Spleen (tissue), 7 donors: ENCODE measurements at regions not wholly inside any gene's neighbourhood (a gene's known extent, or its start where the extent isn't known, plus 50 kb on each side); places are given as distances from the start of the nearest gene placed in this dataset.
"Not testable (repeated sequence)": the region's sequence is repeated elsewhere in the genome, so short reads cannot be mapped to it uniquely, and the experiment has no call there.

Source experiments
- CTCF ChIP-seq, 11 experiments: fragments of 200-600 bp in 7 of 11; fragments of 450-650 bp in 4 of 11; sonication (generic) in 4 of 11; IDR thresholded peaks in 8 of 11; conservative IDR thresholded peaks in 3 of 11; 1 replicate in 7 of 11; 2 replicates in 4 of 11; pipeline versions ENCODE4 v1.4.0 to v1.8.0; 2016 to 2021; ENCODE audit warnings: antibody characterized with exemption in 11 of 11, inconsistent platforms in 4 of 11, mild to moderate bottlenecking in 1 of 11
- POLR2A ChIP-seq, 3 donors: fragments of 450-650 bp; IDR thresholded peaks; one replicate each; pipeline ENCODE4 v1.5.1; 2017; ENCODE audit warnings: antibody characterized with exemption in 3 of 3, mild to moderate bottlenecking in 1 of 3
- POLR2AphosphoS5 ChIP-seq, 3 donors: sonication (generic); formaldehyde crosslinking; IDR thresholded peaks; one replicate each; pipeline ENCODE4 v1.5.1; 2017; ENCODE audit warnings: antibody characterized with exemption in 3 of 3
- donor health status: DM: no; HTN: no; CAD: no; lungs with moderate emphysema.
- donor health status: DM: no; HTN: no; CAD: no.
- donor health status: DM: no; HTN: no; CAD: no.

- not testable (repeated sequence) for TF ChIP-seq CTCF (IDR thresholded peaks at IDR 0.05 in 8 of 11, conservative IDR thresholded peaks at IDR 0.05 in 3 of 11); POLR2A (IDR thresholded peaks at IDR 0.05); POLR2AphosphoS5 (IDR thresholded peaks at IDR 0.05)
Measured at GRCh38 chr1:60845659-60846058, 236.7 kb upstream of the NFIA start.
